ENCODE measurements at regions not wholly inside any gene's neighbourhood (a gene's known extent, or its start where the extent isn't known, plus 50 kb on each side); places are given as distances from the start of the nearest gene placed in this dataset.

DNA sequence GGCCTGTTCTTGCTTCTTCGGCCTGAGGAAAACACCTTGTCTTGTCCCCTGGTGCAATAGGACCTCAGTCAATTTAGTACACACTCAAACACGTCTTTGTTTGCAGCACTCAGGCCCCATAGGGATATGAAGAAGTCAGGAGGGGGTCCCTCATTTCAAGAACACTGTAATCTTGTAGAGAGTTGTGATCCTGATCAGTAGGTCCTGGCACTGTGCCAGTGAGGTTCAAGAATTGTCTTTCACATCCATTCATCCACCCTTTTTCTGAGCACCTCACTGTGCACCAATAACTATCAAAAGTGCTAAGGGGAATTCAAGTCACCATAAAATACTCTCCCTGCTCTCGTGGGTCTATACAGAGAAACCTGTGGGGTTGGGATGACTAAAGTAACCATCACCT lies 131.4 kb upstream of the LHCGR start:
- Mint-ChIP-seq H3K4me3 (no peak overlapping the region), H3K27me3 (ENCODE audit: insufficient read depth, low read depth) (no peaks in the 10 kb centered on the region), H3K36me3 (no peaks in the 10 kb centered on the region), H3K27ac (no peak overlapping the region), H3K4me1 (peaks cover 5% of the 10 kb centered on the region), H3K9me3 (peaks cover 4% of the 10 kb centered on the region)
- TF ChIP-seq EZH2phosphoT487 (IDR thresholded peaks at IDR 0.05), result no peak
- TF ChIP-seq, protein P1, sequence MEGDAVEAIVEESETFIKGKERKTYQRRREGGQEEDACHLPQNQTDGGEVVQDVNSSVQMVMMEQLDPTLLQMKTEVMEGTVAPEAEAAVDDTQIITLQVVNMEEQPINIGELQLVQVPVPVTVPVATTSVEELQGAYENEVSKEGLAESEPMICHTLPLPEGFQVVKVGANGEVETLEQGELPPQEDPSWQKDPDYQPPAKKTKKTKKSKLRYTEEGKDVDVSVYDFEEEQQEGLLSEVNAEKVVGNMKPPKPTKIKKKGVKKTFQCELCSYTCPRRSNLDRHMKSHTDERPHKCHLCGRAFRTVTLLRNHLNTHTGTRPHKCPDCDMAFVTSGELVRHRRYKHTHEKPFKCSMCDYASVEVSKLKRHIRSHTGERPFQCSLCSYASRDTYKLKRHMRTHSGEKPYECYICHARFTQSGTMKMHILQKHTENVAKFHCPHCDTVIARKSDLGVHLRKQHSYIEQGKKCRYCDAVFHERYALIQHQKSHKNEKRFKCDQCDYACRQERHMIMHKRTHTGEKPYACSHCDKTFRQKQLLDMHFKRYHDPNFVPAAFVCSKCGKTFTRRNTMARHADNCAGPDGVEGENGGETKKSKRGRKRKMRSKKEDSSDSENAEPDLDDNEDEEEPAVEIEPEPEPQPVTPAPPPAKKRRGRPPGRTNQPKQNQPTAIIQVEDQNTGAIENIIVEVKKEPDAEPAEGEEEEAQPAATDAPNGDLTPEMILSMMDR (IDR thresholded peaks at IDR 0.05), result no peak
- no peak for TF ChIP-seq EZH2 (IDR thresholded peaks at IDR 0.05)
- no peak overlapping the region for H3K4me2 ChIP-seq
- no peaks in the 10 kb centered on the region for H4K20me1 ChIP-seq (ENCODE audit: low read depth)
- H3K27ac ChIP-seq, result no peak overlapping the region
- no peaks in the 10 kb centered on the region for H3K79me2 ChIP-seq (ENCODE audit: low read depth)
- no peak overlapping the region for H3K4me3 ChIP-seq
- H3K27me3 ChIP-seq, result no peaks in the 10 kb centered on the region
- DNase-seq (ENCODE audit: low spot score), result no peak
- H2AFZ ChIP-seq (replicated peaks), result no peak overlapping the region
- no peaks in the 10 kb centered on the region for H3K9me3 ChIP-seq (ENCODE audit: low read depth)
- no peaks in the 10 kb centered on the region for H3F3A ChIP-seq (ENCODE audit: low read depth)
- no peak overlapping the region for H3K9ac ChIP-seq
- H3K4me1 ChIP-seq, result peaks cover 8% of the 10 kb centered on the region
- H3K36me3 ChIP-seq, result no peaks in the 10 kb centered on the region

DNA sequence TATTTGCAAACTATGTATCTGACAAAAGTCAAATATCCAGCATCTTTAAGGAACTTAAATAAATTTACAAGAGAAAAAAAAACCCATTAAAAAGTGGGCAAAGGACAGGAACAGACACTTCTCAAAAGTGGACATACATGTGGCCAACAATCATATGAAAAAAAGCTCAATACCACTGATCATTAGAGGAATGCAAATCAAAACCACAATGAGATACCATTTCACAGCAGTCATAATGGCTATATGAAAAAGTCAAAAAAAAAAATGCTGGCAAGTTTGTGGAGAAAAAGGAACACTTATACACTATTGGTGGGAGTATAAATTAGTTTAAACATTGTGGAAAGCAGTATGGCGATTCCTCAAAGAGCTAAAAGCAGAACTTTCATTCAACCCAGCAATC lies 130.3 kb upstream of the LHCGR start:
- Histone ChIP-seq H3K4me1 (peaks cover 8% of the 10 kb centered on the region), H4K20me1 (ENCODE audit: low read depth) (no peaks in the 10 kb centered on the region), H3K4me2 (no peak overlapping the region), H3K79me2 (ENCODE audit: low read depth) (no peaks in the 10 kb centered on the region), H3K27me3 (no peaks in the 10 kb centered on the region), H3K9ac (no peak overlapping the region), H3K9me3 (ENCODE audit: low read depth) (no peaks in the 10 kb centered on the region), H2AFZ (replicated peaks) (no peak overlapping the region), H3K36me3 (no peaks in the 10 kb centered on the region), H3K4me3 (no peak overlapping the region), H3F3A (ENCODE audit: low read depth) (no peaks in the 10 kb centered on the region), H3K27ac (no peak overlapping the region)
- H3K9me3 Mint-ChIP-seq, result peaks cover 4% of the 10 kb centered on the region
- H3K36me3 Mint-ChIP-seq, result no peaks in the 10 kb centered on the region
- TF ChIP-seq EZH2 (IDR thresholded peaks at IDR 0.05), result no peak
- TF ChIP-seq, protein P1 (IDR thresholded peaks at IDR 0.05), result no peak
- no peak for TF ChIP-seq EZH2phosphoT487 (IDR thresholded peaks at IDR 0.05)
- no peak overlapping the region for H3K4me3 Mint-ChIP-seq
- peaks cover 5% of the 10 kb centered on the region for H3K4me1 Mint-ChIP-seq
- no peak overlapping the region for H3K27ac Mint-ChIP-seq
- H3K27me3 Mint-ChIP-seq (ENCODE audit: insufficient read depth, low read depth), result peaks cover 2% of the 10 kb centered on the region
- DNase-seq (ENCODE audit: low spot score), result no peak

DNA sequence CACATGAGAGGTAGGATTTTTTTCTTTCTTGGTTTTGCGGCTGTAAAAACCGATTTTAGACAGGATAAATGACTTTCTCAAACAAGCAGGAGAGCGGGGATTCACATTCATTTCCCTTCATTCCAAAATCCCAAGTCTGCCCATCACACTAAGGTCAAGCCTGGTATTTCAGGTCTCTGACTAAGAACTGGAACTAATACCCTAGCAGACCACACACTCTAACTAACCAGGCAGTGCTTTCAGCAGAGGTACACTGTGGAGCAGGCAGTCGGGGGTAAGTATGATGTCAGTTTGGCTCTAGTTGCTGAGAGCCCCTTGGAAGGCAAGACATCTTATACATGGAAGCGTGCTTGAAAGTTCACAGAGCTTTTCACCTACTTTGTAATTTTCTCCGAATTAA lies 128.1 kb upstream of the LHCGR start:
- no peaks in the 10 kb centered on the region for H3K36me3 ChIP-seq
- H3K27ac Mint-ChIP-seq, result no peak overlapping the region
- H3K4me3 Mint-ChIP-seq, result no peak overlapping the region
- peaks cover 4% of the 10 kb centered on the region for H3K27me3 Mint-ChIP-seq (ENCODE audit: insufficient read depth, low read depth)
- no peak overlapping the region for H3K27ac ChIP-seq
- no peaks in the 10 kb centered on the region for H4K20me1 ChIP-seq (ENCODE audit: low read depth)
- DNase-seq (ENCODE audit: low spot score), result peak; percentile 6
- no peak overlapping the region for H2AFZ ChIP-seq (replicated peaks)
- H3K36me3 Mint-ChIP-seq, result no peaks in the 10 kb centered on the region
- peaks cover 4% of the 10 kb centered on the region for H3K9me3 Mint-ChIP-seq
- peaks cover 8% of the 10 kb centered on the region for H3K4me1 ChIP-seq
- H3K27me3 ChIP-seq, result no peaks in the 10 kb centered on the region
- no peaks in the 10 kb centered on the region for H3K79me2 ChIP-seq (ENCODE audit: low read depth)
- no peak overlapping the region for H3K4me3 ChIP-seq
- H3K4me1 Mint-ChIP-seq, result peaks cover 5% of the 10 kb centered on the region
- no peaks in the 10 kb centered on the region for H3F3A ChIP-seq (ENCODE audit: low read depth)
- no peak overlapping the region for H3K4me2 ChIP-seq
- no peaks in the 10 kb centered on the region for H3K9me3 ChIP-seq (ENCODE audit: low read depth)
- no peak overlapping the region for H3K9ac ChIP-seq
- TF ChIP-seq, protein P1 (IDR thresholded peaks at IDR 0.05), result no peak
- TF ChIP-seq EZH2phosphoT487 (IDR thresholded peaks at IDR 0.05), result no peak
- no peak for TF ChIP-seq EZH2 (IDR thresholded peaks at IDR 0.05)

Data from neural progenitor cell (in vitro differentiated cells).